NCI-H2171 treated with DMSO at 0.1 percent for 48 hours (cell line): ENCODE measurements at regions not wholly inside any gene's neighbourhood (a gene's known extent, or its start where the extent isn't known, plus 50 kb on each side); places are given as distances from the start of the nearest gene placed in this dataset.

ENCODE experiments used
- DNase-seq: peaks from one replicate; lab custom pipeline; 2025; lab: John Stamatoyannopoulos, UW

DNA sequence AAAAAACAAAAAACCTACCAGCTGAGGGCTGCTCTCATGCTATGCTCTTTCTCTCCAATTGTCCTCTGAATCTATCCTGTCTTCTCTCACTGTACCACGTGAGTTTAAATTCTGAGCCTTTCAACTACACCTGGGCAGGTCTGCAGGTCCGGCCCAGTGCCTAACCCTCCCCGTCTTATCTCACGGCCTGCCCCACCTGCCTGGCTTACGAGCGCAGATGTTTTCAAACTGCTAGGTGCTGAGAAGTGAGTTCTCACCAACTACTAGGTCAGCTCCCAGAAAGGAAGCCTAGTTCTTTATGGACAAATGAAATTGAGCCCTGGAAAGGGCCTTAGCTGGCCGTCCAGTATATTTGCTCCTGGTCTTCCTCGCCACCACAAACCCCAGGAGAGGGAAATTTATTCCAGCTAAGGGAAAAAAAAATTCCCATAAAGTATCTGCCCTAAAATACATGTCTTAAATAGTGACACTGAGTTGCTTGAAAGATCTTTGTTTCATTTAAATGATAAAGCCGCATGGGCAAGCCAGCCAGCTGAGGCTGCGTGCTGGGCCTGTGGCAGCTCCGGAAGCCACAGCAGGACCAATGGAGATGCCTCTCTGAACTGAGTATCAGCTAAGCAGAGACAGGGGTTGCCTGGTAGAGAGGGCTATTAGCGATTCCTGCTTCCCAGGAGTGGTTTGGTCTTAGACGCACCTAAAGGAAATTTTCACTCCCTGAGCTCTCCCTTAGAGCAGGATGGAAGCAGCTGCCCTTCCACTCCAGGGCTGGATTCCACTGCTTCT, 92.5 kb upstream of the NCK2 start:
- no peak for DNase-seq

- DNase-seq = no peak
Measured at GRCh38 chr2:105649534-105649933, 95.2 kb upstream of the NCK2 start.

- no peak for DNase-seq
Measured at GRCh38 chr2:105647731-105648130, 97.0 kb upstream of the NCK2 start.

DNA sequence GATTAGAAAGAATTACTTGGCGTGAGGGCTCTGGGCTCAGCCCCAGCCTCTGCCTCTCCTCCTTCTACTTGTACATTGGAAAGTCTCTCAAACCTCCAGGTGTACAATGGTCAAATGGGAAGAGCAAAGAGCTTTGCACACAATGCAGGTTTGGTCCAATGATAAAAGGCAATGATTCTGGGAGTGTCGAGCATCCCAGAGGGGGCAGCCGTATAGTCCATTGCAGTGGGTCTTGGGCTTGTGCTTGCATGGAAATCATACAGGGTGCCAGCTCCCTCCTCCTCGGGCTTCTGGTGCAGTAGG, 98.0 kb upstream of the NCK2 start:
- no peak for DNase-seq

- DNase-seq = no peak
Measured at GRCh38 chr2:105645938-105646773, 98.6 kb upstream of the NCK2 start.

- DNase-seq = no peak
Measured at GRCh38 chr2:105645031-105645937, 99.4 kb upstream of the NCK2 start.

DNA sequence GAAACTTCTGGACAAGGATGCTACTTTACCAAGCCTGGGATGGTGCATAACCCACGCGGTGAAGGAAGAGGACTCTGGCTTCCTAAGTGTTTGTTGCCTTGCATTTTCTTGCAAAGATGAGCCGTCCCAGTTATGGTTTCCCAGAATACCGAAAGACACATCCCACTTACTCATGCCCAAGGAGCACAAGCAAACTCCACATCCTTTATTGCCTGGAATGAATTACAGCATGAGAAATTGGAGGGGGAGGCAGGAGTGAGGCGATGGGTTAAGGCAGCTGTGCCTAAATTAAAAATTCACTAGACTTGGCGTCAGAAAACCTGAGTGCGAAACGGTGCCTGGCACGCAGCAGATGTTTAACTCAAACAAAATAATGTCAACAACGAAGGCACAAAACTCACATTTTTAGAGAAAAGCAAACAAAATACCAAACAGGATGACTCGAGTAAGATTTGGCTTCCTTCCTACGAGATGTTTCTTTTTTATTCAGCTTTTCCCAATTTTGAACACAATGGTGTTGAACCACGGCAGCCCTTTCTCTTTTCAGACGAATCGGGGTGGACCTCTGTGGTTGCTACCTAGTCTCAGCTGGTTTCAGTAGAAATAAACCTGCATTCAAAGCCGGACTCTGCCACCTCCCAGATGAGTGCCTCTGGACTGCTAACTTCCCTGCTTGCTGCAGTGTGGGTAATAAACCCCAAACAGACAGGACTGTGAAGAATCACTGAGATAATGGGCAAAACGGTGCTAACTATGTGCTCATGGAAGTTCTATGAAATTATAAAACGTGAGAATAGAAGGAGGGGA, 100.3 kb upstream of the NCK2 start:
- no peak for DNase-seq

GRCh38 chr2:105643405-105644173, 101.1 kb upstream of the NCK2 start:
- no peak for DNase-seq

DNA sequence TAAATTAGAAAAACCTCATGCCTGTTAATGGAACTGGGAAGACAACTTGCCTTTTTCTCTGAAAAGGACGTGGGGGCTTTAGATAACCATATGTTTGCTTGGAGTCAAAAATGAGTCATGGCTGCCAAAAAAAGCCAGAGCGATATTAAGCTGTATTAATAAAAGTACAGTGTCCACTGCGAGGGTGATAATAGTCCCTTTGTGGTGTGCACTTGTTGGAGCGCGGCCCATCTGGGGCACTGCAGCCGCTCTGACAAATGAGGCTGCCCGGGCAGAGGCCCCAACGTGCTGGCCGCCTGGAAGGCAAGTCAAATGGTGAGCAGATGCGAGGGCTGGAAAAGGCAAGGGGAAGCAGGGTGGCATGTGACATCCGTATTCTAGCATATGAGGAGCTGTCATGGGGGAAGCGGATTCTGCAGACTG, 103.3 kb upstream of the NCK2 start:
- DNase-seq = no peak

- DNase-seq = no peak
Measured at GRCh38 chr2:105640246-105640645, 104.5 kb upstream of the NCK2 start.

DNA sequence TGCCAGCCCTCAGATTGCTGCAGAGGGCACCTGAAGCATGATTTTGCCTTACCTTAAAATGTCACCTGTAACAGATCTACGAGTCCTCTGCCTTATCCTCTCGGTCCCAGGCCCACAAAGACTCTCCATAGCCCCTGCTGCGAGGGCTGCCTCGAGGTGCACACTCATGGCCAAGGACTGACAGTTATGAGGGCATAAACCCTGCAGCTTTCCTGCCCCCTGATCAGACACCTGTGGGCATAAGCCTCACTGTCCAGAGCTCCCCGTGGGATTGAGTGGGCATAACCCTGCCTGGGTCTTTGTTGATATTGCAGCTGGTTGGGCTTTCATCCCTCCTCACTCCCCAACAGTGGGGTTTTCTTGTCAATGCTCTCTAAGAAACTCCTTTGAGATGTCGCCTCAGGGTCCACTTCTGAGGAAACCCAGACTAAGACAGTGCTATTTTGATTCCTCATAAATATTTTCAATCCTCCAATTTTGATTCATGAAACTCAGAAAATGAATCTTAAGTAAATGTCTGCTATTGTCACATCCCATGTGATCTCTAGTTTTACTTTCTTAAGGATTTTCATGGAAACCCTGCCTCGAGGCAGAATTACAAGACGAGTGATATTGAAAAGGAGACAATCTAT, 108.5 kb upstream of the NCK2 start:
- DNase-seq = no peak

GRCh38 chr2:105635564-105635963, 109.1 kb upstream of the NCK2 start:
- no peak for DNase-seq

GRCh38 chr2:105634198-105634597, 110.5 kb upstream of the NCK2 start:
- no peak for DNase-seq

GRCh38 chr2:105631922-105632321, 112.8 kb upstream of the NCK2 start:
- DNase-seq = no peak

DNA sequence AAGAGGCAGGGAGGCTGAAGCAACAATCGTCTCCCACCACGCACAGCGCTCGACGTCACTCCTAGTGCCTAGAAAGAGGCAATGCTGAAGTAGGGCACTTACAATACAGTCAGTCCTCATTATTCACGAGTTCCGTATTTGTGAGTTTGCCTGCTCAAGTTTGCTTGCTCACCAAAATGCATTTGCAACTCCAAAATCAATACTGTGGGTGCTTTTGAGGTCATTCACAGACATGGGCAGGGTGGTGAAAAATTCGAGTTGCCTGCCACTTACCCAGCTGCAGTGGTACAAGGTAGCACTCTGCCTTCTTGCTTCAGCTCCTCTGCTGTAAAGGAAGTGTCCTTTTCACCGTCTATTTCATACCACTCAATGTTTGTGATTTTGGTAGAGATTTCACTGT, 113.7 kb upstream of the NCK2 start:
- DNase-seq = no peak

DNA sequence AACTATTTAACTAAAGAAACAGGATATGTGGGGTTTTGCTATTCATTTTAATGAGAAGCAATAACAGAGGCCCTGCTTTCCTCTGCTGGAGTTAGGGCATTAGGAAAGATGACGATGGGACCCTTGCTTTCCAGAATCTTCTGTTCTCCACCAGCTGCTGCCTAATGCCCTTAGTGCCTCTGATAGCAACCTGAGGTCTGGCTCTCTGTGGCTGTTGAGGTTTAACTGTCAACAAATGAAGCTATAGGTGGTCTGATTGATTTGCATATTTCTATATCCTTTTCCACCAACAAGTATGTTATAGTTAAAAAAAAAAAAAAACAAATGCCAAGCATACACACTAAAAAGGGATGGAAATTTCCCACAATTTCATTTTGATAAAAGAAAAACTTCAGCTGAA, 115.1 kb upstream of the NCK2 start:
- no peak for DNase-seq

DNA sequence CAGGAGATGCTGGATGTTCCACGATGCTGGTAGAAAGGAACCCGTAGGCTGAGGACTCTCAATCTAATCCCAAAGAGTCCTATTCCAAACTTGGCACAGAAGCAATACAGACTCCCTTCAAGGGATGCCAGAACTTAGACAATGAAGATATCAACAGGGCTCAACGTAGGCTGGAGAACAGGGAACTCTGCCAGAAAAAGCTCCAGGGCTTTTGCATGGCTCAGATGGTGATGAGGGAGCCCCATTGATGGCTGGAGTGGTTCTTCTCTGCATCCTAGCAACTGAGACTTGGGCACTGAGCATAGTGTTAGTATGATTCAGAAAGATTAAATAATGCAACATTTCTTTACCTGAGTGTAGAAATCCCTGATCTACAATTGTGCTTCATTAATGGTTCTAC, 117.2 kb upstream of the NCK2 start:
- DNase-seq = no peak

GRCh38 chr2:105626966-105627340, 117.8 kb upstream of the NCK2 start:
- DNase-seq = no peak

- no peak for DNase-seq
Measured at GRCh38 chr2:105626212-105626965, 118.3 kb upstream of the NCK2 start.

- no peak for DNase-seq
Measured at GRCh38 chr2:105625632-105626031, 119.1 kb upstream of the NCK2 start.
